ENCODE measurements at regions not wholly inside any gene's neighbourhood (a gene's known extent, or its start where the extent isn't known, plus 50 kb on each side); places are given as distances from the start of the nearest gene placed in this dataset.

DNA sequence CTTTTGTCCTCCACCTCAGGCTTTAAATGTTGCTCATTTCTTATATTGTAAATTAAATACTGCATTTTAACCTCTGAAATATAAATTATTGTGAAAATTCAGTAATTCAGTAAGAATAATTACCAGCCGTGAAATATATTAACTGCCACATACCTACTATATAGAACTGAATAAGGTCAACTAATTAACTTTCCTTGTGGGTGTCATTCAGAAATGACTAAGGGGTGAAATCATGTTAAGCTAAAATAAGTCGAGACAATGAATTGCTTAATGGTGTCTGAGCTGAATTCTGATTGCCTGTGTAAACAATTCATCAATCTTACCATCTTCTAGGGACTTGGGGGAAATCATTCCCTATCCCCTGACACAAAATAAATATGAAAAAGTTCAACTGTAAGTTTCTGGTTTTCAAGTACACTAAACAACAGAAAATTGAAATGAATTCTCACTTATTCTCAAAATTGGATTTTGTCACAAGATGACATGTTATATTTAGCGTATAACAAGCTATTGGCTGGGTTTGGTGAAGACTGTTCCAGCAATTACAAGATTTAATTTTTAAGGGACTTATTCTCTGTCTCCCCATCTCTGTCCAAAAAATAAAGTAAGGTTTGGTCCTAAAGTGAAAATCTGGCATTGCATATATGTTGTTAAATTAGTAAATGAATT is 255.1 kb downstream of the METTL4 start:
- intact Hi-C loops (cut with DNase I) = no loop called here

DNA sequence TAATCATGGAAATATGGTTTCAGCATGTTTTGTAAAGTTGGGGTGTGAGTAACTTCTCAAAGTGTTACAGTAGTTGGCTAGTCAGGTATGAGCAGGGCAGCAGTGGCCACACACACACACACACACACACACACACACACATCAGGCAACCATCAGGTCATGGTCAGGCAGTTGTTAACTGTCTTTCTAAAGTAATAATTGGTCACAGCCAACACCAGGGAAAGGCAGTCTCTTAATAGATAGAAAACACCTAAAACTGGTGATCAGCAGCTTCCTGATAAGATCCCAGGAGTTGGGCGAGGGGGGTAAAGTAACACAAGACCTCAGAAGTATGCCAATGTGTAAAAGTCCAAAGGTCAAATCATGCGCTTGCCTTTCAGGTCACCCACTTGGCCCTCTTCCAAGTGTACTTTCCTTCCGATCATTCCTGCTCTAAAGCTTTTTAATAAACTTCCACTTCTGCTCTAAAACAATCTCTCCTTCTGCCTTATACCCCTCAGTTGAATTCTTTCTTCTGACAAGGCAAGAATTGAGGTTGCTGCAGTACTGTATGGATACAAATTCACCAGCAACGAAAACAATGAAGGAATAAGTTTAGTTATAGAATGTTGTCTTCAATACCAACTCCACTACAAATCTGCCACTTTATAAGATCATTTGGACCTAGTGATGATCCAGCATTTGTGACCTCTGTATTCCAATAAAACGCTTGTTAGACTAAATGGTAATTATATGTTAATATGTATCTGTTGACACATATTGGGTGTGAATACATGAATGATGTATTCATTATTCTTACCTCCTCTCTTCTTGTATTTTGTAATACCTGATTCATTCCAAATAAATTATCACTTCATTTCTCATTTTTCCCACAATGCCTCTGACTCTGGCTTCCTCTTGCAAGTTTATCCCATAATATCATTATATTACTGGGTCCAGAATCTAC is 254.3 kb downstream of the METTL4 start:
- H3K4me3 ChIP-seq = no peak overlapping the region
- no peaks in the 10 kb centered on the region for H3K36me3 ChIP-seq
- intact Hi-C loops (cut with DNase I) = no loop called here
- DNase-seq (ENCODE audit: extremely low spot score in 2 of 2) = no peak
- H3K27me3 ChIP-seq = no peaks in the 10 kb centered on the region
- no peaks in the 10 kb centered on the region for H3K9me3 ChIP-seq
- no peaks in the 10 kb centered on the region for H3K4me1 ChIP-seq
- H3K27ac ChIP-seq = no peak overlapping the region
- TF ChIP-seq, protein P1, sequence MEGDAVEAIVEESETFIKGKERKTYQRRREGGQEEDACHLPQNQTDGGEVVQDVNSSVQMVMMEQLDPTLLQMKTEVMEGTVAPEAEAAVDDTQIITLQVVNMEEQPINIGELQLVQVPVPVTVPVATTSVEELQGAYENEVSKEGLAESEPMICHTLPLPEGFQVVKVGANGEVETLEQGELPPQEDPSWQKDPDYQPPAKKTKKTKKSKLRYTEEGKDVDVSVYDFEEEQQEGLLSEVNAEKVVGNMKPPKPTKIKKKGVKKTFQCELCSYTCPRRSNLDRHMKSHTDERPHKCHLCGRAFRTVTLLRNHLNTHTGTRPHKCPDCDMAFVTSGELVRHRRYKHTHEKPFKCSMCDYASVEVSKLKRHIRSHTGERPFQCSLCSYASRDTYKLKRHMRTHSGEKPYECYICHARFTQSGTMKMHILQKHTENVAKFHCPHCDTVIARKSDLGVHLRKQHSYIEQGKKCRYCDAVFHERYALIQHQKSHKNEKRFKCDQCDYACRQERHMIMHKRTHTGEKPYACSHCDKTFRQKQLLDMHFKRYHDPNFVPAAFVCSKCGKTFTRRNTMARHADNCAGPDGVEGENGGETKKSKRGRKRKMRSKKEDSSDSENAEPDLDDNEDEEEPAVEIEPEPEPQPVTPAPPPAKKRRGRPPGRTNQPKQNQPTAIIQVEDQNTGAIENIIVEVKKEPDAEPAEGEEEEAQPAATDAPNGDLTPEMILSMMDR (IDR thresholded peaks at IDR 0.05) = no peak

More for the DNA sequence above, 255.1 kb downstream of the METTL4 start:
- Histone ChIP-seq H3K4me1 (no peaks in the 10 kb centered on the region), H3K36me3 (no peaks in the 10 kb centered on the region), H3K4me3 (no peak overlapping the region), H3K9me3 (no peaks in the 10 kb centered on the region), H3K27ac (no peak overlapping the region), H3K27me3 (no peaks in the 10 kb centered on the region)
- TF ChIP-seq, protein P1 (IDR thresholded peaks at IDR 0.05) = no peak
- no peak for DNase-seq (ENCODE audit: extremely low spot score in 2 of 2)

DNA sequence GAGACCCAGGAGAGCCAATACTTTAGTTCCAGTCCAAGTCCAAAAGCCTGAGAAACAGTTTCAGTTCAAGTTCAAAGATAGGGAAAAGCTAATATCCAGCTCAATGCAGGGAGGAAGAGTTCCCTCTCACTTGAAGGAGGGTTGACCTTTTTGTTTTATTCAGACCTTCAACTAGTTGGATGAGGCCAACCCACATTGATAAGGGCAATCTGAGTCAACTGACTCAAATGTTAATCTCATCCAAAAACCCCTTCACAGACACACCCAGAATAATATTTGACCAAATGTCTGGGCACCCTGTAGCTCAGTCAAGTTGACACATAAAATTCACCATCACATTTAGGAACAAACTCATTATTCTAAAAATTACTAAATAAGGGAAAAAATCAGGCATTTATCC is 246.8 kb downstream of the METTL4 start:
- TF ChIP-seq, protein P1 (IDR thresholded peaks at IDR 0.05) = no peak
- TF ChIP-seq POLR2AphosphoS5 (IDR thresholded peaks at IDR 0.05; ENCODE audit: insufficient read depth in 1 of 2, low read depth in 1 of 2) (no peak), POLR2A (IDR thresholded peaks at IDR 0.05) (no peak)
- intact Hi-C loops (cut with DNase I) = no loop called here
- no peaks in the 10 kb centered on the region for H3K9me3 ChIP-seq
- no peak overlapping the region for H3K27ac ChIP-seq
- no peak for DNase-seq (ENCODE audit: extremely low spot score in 2 of 2)
- no peaks in the 10 kb centered on the region for H3K36me3 ChIP-seq
- H3K4me1 ChIP-seq = no peaks in the 10 kb centered on the region
- no peaks in the 10 kb centered on the region for H3K27me3 ChIP-seq
- H3K4me3 ChIP-seq = no peak overlapping the region

DNA sequence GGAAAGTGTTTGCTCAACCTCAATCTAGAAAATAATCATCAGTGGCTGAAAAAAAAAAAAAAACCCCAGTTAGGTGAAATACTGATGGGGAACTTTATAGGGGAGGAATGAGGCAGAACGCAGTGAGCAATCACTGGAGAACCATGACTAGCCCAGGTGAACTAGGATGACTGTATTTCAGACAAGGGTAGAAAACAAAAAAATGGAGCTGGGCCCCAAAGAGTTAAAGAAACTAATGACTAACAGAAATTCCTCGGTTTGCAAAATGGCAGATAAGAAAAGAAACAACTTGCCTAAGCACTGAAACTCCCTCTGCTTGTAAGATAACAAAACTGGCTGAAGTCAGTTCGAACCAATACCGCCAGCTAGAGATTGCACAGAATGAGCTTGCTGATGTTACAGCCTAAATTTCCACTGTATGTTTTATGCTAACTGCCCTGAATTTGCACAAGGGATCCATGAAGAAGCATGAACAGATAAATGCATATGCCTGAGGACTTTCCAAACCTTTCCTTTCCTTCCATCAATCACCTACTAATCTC is 245.9 kb downstream of the METTL4 start:
- TF ChIP-seq, protein P1 (IDR thresholded peaks at IDR 0.05) = no peak
- TF ChIP-seq POLR2A (IDR thresholded peaks at IDR 0.05) = no peak
- no peak for TF ChIP-seq POLR2AphosphoS5 (IDR thresholded peaks at IDR 0.05; ENCODE audit: insufficient read depth in 1 of 2, low read depth in 1 of 2)
- Histone ChIP-seq H3K36me3 (no peaks in the 10 kb centered on the region), H3K27ac (no peak overlapping the region), H3K4me3 (no peak overlapping the region), H3K27me3 (no peaks in the 10 kb centered on the region), H3K9me3 (no peaks in the 10 kb centered on the region), H3K4me1 (no peaks in the 10 kb centered on the region)
- DNase-seq (ENCODE audit: extremely low spot score in 2 of 2) = no peak
- intact Hi-C loops (cut with DNase I) = no loop called here

DNA sequence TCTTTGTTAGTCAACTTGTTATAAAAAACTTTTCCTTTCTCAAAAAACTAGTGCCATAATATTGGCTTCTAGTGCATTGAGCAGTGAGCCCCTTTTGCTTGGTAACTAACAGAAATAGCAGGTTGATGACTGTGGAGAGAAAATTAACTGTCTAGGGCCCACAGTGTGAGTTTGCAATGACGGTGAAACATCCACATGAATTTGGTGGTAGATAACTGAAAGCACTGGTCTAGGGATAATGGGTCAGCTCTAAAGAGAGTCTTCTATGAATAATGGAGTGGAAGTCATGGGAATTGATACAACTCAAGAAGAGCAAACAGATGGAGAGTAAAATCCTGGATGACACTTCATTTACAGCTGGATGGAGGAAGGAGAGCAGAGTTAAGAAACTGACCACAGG is 245.4 kb downstream of the METTL4 start:
- intact Hi-C loops (cut with DNase I) = no loop called here
- no peak overlapping the region for H3K27ac ChIP-seq
- TF ChIP-seq POLR2A (IDR thresholded peaks at IDR 0.05) = no peak
- TF ChIP-seq, protein P1 (IDR thresholded peaks at IDR 0.05) = no peak
- no peak for TF ChIP-seq POLR2AphosphoS5 (IDR thresholded peaks at IDR 0.05; ENCODE audit: insufficient read depth in 1 of 2, low read depth in 1 of 2)
- DNase-seq (ENCODE audit: extremely low spot score in 2 of 2) = no peak
- no peaks in the 10 kb centered on the region for H3K27me3 ChIP-seq
- H3K36me3 ChIP-seq = no peaks in the 10 kb centered on the region
- H3K4me3 ChIP-seq = no peak overlapping the region
- no peaks in the 10 kb centered on the region for H3K4me1 ChIP-seq
- no peaks in the 10 kb centered on the region for H3K9me3 ChIP-seq
